ENCODE measurements at regions not wholly inside any gene's neighbourhood (a gene's known extent, or its start where the extent isn't known, plus 50 kb on each side); places are given as distances from the start of the nearest gene placed in this dataset.

DNA sequence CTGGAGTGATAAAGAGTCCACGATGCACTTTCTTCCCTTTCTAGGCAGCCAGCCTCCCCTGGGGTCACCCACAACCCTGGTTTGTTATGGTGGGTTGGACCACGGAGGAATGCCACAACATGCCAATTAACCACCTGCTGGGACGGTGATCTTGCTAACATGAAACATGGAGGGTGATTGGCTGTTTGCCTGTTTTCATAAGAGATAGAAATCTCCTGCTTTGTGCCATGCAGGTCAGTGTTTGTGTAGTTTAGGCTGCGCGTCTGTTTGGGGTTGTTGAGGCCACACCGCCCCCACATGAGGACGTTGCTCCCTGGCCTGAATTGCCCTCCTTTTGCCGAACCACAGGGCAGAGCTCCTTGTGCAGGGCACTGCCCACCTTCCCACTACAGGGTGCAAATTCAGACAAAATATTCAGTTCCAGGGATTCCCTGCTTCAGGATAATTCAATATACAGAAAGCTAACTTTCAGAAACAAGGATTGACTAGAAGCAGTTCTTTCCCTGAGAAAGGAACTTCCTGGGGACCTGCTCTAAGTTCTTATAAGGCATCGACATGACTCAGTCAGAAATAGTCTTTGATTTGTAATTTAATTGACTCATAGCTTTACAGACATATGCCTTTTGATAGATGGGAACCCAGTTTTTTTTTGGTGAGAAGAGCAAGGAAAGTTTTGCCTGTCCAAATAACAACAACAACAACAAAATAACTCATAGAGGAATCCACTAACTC, 427.6 kb downstream of the GADD45G start:
- no peaks in the 10 kb centered on the region for H3K27me3 ChIP-seq
- TF ChIP-seq, protein P1, sequence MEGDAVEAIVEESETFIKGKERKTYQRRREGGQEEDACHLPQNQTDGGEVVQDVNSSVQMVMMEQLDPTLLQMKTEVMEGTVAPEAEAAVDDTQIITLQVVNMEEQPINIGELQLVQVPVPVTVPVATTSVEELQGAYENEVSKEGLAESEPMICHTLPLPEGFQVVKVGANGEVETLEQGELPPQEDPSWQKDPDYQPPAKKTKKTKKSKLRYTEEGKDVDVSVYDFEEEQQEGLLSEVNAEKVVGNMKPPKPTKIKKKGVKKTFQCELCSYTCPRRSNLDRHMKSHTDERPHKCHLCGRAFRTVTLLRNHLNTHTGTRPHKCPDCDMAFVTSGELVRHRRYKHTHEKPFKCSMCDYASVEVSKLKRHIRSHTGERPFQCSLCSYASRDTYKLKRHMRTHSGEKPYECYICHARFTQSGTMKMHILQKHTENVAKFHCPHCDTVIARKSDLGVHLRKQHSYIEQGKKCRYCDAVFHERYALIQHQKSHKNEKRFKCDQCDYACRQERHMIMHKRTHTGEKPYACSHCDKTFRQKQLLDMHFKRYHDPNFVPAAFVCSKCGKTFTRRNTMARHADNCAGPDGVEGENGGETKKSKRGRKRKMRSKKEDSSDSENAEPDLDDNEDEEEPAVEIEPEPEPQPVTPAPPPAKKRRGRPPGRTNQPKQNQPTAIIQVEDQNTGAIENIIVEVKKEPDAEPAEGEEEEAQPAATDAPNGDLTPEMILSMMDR (IDR thresholded peaks at IDR 0.05): no peak
- H3K36me3 ChIP-seq: no peaks in the 10 kb centered on the region
- H3K4me1 ChIP-seq (ENCODE audit: control insufficient read depth in 1 of 2, insufficient read depth in 1 of 2, low read depth in 1 of 2, low read length in 1 of 2): no peaks in the 10 kb centered on the region
- no peaks in the 10 kb centered on the region for H3K9me3 ChIP-seq
- no peak overlapping the region for H3K4me3 ChIP-seq (ENCODE audit: low read depth in 1 of 2, low read length in 1 of 2)
- no peak overlapping the region for H3K27ac ChIP-seq

DNA sequence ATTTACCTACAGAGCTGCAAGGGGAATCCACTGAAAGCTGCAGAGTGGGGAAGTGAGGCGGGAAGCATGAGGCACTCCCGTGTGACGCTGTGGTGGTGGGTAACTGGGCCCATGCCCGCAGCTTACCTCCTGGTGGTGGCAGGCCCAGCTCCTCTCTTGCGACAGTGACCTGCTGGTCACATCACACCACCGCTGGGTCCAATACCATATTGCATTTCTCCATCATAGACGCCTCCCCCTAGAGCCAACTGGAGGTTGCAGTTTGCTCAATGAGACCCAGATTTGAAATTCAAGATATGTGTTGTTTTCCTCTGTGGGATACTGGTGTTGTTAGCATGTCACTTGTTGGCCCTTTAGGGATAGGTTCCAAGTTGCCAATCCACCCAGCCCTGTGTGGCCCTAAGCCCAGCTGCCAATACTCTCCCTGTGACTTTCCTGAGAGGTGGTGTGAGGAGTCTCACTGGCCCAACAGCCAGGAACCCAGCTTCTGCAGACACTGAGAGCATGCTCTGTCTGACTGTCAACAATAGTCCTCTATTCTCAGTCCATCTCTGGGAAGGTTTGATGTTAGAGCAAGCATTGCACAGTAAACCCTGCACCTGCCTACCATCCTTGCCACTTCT, 428.3 kb downstream of the GADD45G start:
- TF ChIP-seq, protein P1 (IDR thresholded peaks at IDR 0.05): no peak
- H3K9me3 ChIP-seq: no peaks in the 10 kb centered on the region
- no peaks in the 10 kb centered on the region for H3K36me3 ChIP-seq
- no peak overlapping the region for H3K27ac ChIP-seq
- H3K27me3 ChIP-seq: no peaks in the 10 kb centered on the region
- H3K4me1 ChIP-seq (ENCODE audit: control insufficient read depth in 1 of 2, insufficient read depth in 1 of 2, low read depth in 1 of 2, low read length in 1 of 2): no peaks in the 10 kb centered on the region
- H3K4me3 ChIP-seq (ENCODE audit: low read depth in 1 of 2, low read length in 1 of 2): no peak overlapping the region

DNA sequence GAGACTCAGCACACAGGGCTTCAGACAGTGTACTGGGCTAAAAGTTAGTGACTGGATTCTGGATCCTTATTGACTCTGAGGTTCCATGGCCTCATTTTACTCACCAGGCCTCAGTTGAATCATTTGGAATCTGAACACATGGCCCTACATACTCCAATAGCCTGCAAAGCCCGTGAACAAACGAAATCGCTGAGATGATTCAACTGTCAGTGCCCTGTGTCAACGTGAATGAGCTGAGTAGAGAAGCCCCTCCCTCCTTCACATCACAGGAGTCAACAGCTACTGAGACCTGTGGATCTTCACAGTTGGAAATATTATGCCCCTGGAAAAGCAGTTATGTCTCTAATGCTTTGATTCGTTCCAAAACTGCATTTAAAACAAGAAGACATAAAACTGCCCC, 429.3 kb downstream of the GADD45G start:
- no peak overlapping the region for H3K27ac ChIP-seq
- H3K4me3 ChIP-seq (ENCODE audit: low read depth in 1 of 2, low read length in 1 of 2): no peak overlapping the region
- TF ChIP-seq, protein P1 (IDR thresholded peaks at IDR 0.05): no peak
- no peaks in the 10 kb centered on the region for H3K9me3 ChIP-seq
- H3K27me3 ChIP-seq: no peaks in the 10 kb centered on the region
- H3K4me1 ChIP-seq (ENCODE audit: control insufficient read depth in 1 of 2, insufficient read depth in 1 of 2, low read depth in 1 of 2, low read length in 1 of 2): no peaks in the 10 kb centered on the region
- H3K36me3 ChIP-seq: no peaks in the 10 kb centered on the region

DNA sequence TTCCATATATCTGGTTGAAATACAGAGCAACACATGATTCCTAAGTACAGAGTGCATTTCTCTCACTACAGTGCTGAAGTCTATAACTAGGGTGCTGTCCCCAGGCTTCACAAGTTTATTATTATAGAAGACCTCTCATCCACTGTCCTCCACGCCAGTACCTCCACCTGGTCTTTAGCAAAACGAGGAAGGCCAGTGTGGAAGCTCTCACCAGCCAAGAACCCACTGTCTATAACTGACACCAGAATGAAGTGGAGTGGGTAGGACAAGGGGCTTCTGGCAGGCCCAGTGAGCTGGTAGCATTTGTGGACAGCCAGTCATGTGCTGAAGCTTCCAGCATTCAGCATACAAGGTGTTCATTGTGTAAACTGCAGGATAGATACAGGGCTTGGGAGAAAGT, 430.7 kb downstream of the GADD45G start:
- no peak overlapping the region for H3K4me3 ChIP-seq (ENCODE audit: low read depth in 1 of 2, low read length in 1 of 2)
- H3K27me3 ChIP-seq: no peaks in the 10 kb centered on the region

DNA sequence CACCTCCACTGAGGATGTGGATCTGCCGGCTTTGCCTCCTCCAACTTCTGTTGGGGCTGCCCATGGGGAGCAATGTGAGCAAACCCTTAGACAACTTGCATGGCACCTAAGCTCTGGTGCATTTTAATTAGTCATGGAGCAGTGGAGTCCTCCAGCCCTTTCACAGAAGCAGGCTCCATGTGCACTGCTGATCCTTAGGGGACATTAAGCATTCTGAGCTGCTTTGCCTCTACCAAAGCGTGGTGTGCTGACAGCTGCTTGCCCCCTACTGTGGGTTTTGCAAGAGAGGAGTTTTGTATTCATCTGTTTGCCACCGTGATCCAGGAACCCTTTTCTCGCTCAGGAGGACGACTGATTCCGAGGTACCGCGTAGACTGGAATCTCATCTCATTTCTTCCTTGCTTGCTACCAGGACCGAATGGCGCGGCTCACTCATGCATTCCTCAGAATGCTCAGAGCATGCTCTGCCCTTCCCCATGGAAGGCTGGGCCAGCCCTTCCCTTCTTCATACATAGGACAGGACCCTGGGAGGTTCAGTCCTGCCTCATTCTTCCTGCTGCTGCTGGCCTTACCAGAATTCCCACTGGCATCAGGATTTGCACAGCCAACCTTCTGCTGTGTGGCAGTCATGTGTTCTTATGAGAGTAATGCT, 432.5 kb downstream of the GADD45G start:
- TF ChIP-seq, protein P1 (IDR thresholded peaks at IDR 0.05): no peak
- Histone ChIP-seq H3K9me3 (no peaks in the 10 kb centered on the region), H3K27ac (no peak overlapping the region), H3K4me3 (ENCODE audit: low read depth in 1 of 2, low read length in 1 of 2) (no peak overlapping the region), H3K36me3 (no peaks in the 10 kb centered on the region), H3K27me3 (no peaks in the 10 kb centered on the region), H3K4me1 (ENCODE audit: control insufficient read depth in 1 of 2, insufficient read depth in 1 of 2, low read depth in 1 of 2, low read length in 1 of 2) (no peaks in the 10 kb centered on the region)

More for the DNA sequence above, 430.7 kb downstream of the GADD45G start:
- no peaks in the 10 kb centered on the region for H3K36me3 ChIP-seq
- H3K4me1 ChIP-seq (ENCODE audit: control insufficient read depth in 1 of 2, insufficient read depth in 1 of 2, low read depth in 1 of 2, low read length in 1 of 2): no peaks in the 10 kb centered on the region
- H3K27ac ChIP-seq: no peak overlapping the region
- H3K9me3 ChIP-seq: no peaks in the 10 kb centered on the region
- TF ChIP-seq, protein P1 (IDR thresholded peaks at IDR 0.05): no peak

All from neutrophil (primary cell).